ENCODE measurements at regions not wholly inside any gene's neighbourhood (a gene's known extent, or its start where the extent isn't known, plus 50 kb on each side); places are given as distances from the start of the nearest gene placed in this dataset.

DNA sequence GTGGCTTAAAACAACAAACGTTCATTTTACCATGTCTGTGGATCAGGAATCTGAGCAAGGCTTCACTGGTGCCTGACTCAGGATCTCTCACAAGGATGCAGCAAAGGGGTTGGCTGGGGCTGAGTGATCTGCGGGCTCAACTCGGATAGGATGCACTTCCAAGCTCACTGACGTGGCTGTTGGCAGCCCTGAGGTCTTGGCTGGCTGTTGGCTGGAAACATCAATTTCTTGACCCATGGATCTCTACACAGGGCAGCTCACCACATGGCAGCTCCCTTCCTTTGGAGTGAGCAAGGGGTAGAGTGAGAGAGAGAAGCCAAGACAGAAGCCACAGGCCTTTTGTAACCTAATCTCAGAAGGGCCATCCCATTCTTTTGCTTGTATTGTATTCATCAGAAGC lies 202.1 kb downstream of the NXNL2 start:
- Histone ChIP-seq H3F3A (ENCODE audit: insufficient read depth) (no peaks in the 10 kb centered on the region), H4K20me1 (ENCODE audit: low read depth, low read length) (no peaks in the 10 kb centered on the region), H3K4me2 (ENCODE audit: low read depth, low read length, poor library complexity, severe bottlenecking) (no peak overlapping the region), H3K36me3 (ENCODE audit: low read length) (no peaks in the 10 kb centered on the region), H3K9ac (ENCODE audit: low read length) (no peak overlapping the region), H3K4me3 (ENCODE audit: insufficient read depth, low read length, poor library complexity, severe bottlenecking) (no peak overlapping the region), H3K27ac (ENCODE audit: low read depth, low read length) (no peak overlapping the region), H2AFZ (ENCODE audit: low read depth, low read length, severe bottlenecking) (no peak overlapping the region), H3K9me2 (replicated peaks; ENCODE audit: insufficient read depth, low read length) (no peaks in the 10 kb centered on the region), H3K9me3 (ENCODE audit: insufficient read depth, low read length) (no peaks in the 10 kb centered on the region), H3K27me3 (ENCODE audit: low read length) (no peaks in the 10 kb centered on the region), H3K79me2 (ENCODE audit: insufficient read depth, low read length) (no peaks in the 10 kb centered on the region)
- TF ChIP-seq, protein P1, sequence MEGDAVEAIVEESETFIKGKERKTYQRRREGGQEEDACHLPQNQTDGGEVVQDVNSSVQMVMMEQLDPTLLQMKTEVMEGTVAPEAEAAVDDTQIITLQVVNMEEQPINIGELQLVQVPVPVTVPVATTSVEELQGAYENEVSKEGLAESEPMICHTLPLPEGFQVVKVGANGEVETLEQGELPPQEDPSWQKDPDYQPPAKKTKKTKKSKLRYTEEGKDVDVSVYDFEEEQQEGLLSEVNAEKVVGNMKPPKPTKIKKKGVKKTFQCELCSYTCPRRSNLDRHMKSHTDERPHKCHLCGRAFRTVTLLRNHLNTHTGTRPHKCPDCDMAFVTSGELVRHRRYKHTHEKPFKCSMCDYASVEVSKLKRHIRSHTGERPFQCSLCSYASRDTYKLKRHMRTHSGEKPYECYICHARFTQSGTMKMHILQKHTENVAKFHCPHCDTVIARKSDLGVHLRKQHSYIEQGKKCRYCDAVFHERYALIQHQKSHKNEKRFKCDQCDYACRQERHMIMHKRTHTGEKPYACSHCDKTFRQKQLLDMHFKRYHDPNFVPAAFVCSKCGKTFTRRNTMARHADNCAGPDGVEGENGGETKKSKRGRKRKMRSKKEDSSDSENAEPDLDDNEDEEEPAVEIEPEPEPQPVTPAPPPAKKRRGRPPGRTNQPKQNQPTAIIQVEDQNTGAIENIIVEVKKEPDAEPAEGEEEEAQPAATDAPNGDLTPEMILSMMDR (IDR thresholded peaks at IDR 0.05; ENCODE audit: insufficient read depth, low read length, poor library complexity, severe bottlenecking) = no peak
- TF ChIP-seq EZH2phosphoT487 (conservative IDR thresholded peaks at IDR 0.05; ENCODE audit: low read length) = no peak

DNA sequence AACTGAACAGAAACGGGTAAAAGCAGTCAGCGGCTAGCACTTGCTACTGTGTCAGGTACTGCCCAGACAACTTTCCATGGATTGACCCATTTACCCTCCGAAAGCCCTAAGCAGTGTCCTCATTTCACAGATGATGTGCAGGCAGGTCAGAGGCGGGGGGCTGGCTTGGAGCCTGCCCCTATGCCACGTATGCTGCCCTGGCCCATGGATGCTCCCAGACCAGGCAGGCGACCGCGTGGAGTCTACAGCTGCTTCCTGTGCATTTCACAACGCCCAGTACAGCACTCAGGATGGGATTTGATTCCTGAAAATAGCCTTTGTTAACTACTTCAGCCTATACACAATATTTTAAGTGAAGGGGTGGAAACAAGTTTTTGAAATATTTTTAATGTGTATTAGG lies 202.9 kb downstream of the NXNL2 start:
- TF ChIP-seq EZH2phosphoT487 (conservative IDR thresholded peaks at IDR 0.05; ENCODE audit: low read length) = no peak
- TF ChIP-seq, protein P1 (IDR thresholded peaks at IDR 0.05; ENCODE audit: insufficient read depth, low read length, poor library complexity, severe bottlenecking) = no peak
- Histone ChIP-seq H3K36me3 (ENCODE audit: low read length) (no peaks in the 10 kb centered on the region), H3K27ac (ENCODE audit: low read depth, low read length) (no peak overlapping the region), H3K9me3 (ENCODE audit: insufficient read depth, low read length) (no peaks in the 10 kb centered on the region), H3K27me3 (ENCODE audit: low read length) (no peaks in the 10 kb centered on the region), H3K9me2 (replicated peaks; ENCODE audit: insufficient read depth, low read length) (no peaks in the 10 kb centered on the region), H3K79me2 (ENCODE audit: insufficient read depth, low read length) (no peaks in the 10 kb centered on the region), H3F3A (ENCODE audit: insufficient read depth) (no peaks in the 10 kb centered on the region), H3K4me3 (ENCODE audit: insufficient read depth, low read length, poor library complexity, severe bottlenecking) (no peak overlapping the region), H3K4me2 (ENCODE audit: low read depth, low read length, poor library complexity, severe bottlenecking) (no peak overlapping the region), H2AFZ (ENCODE audit: low read depth, low read length, severe bottlenecking) (no peak overlapping the region), H3K9ac (ENCODE audit: low read length) (no peak overlapping the region), H4K20me1 (ENCODE audit: low read depth, low read length) (no peaks in the 10 kb centered on the region)

DNA sequence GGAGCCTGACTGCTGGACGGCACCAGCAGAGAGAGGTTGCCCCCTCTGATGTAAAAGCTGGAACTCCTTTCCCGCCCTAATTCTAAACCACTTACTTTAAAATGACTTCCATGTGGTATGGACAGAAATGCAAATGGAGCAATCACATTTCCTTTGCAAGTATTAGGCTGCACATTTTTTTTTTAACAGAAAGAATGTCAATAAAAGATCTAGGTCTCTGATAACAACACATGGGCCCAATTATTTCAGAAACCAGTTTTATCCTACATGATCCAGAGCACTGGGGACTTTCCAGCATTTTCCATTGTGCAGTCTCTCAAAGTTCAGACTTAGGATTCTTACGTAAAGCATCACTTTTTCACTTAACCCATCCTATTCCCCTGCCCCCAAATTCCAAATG lies 203.7 kb downstream of the NXNL2 start:
- no peaks in the 10 kb centered on the region for H3F3A ChIP-seq (ENCODE audit: insufficient read depth)
- no peak overlapping the region for H3K9ac ChIP-seq (ENCODE audit: low read length)
- no peaks in the 10 kb centered on the region for H3K27me3 ChIP-seq (ENCODE audit: low read length)
- H3K9me3 ChIP-seq (ENCODE audit: insufficient read depth, low read length) = no peaks in the 10 kb centered on the region
- no peak overlapping the region for H3K27ac ChIP-seq (ENCODE audit: low read depth, low read length)
- H3K4me3 ChIP-seq (ENCODE audit: insufficient read depth, low read length, poor library complexity, severe bottlenecking) = no peak overlapping the region
- no peaks in the 10 kb centered on the region for H3K9me2 ChIP-seq (replicated peaks; ENCODE audit: insufficient read depth, low read length)
- H3K79me2 ChIP-seq (ENCODE audit: insufficient read depth, low read length) = no peaks in the 10 kb centered on the region
- H3K36me3 ChIP-seq (ENCODE audit: low read length) = no peaks in the 10 kb centered on the region
- no peaks in the 10 kb centered on the region for H4K20me1 ChIP-seq (ENCODE audit: low read depth, low read length)
- no peak overlapping the region for H2AFZ ChIP-seq (ENCODE audit: low read depth, low read length, severe bottlenecking)
- no peak overlapping the region for H3K4me2 ChIP-seq (ENCODE audit: low read depth, low read length, poor library complexity, severe bottlenecking)
- TF ChIP-seq, protein P1 (IDR thresholded peaks at IDR 0.05; ENCODE audit: insufficient read depth, low read length, poor library complexity, severe bottlenecking) = no peak
- no peak for TF ChIP-seq EZH2phosphoT487 (conservative IDR thresholded peaks at IDR 0.05; ENCODE audit: low read length)

Data from SU-DHL-6 (cell line).